Stimulated activated CD4-positive, alpha-beta T cell treated with anti-CD3 and anti-CD28 coated beads, Interleukin-2, amount 100 ng/mL, for 4 hours (primary cell): ENCODE measurements at regions not wholly inside any gene's neighbourhood (a gene's known extent, or its start where the extent isn't known, plus 50 kb on each side); places are given as distances from the start of the nearest gene placed in this dataset.
"Not testable (repeated sequence)": the region's sequence is repeated elsewhere in the genome, so short reads cannot be mapped to it uniquely, and the experiment has no call there.

Experiments
- DNase-seq: peaks from one replicate; pipeline ENCODE4 v3.0.0-alpha.2; 2020; ENCODE audit warnings: low read depth

GRCh38 chr1:31510853-31511789 lies 65.2 kb upstream of the TINAGL1 start:
- no peak for DNase-seq

- DNase-seq: no peak
Observed at GRCh38 chr1:31511848-31512615, 64.3 kb upstream of the TINAGL1 start.

- DNase-seq: no peak
Observed at GRCh38 chr1:31514117-31514516, 62.2 kb upstream of the TINAGL1 start.

GRCh38 chr1:31515056-31515775 lies 61.1 kb upstream of the TINAGL1 start:
- no peak for DNase-seq

GRCh38 chr1:31515936-31516335 lies 60.4 kb upstream of the TINAGL1 start:
- DNase-seq: no peak

- no peak for DNase-seq
Observed at GRCh38 chr1:31517301-31517700, 59.0 kb upstream of the TINAGL1 start.

GRCh38 chr1:31517986-31518385 lies 58.3 kb upstream of the TINAGL1 start:
- not testable (repeated sequence) for DNase-seq

- DNase-seq: no peak
Observed at GRCh38 chr1:31521761-31522555, 54.4 kb upstream of the TINAGL1 start.

- DNase-seq: no peak
Observed at GRCh38 chr1:31522556-31522845, 53.8 kb upstream of the TINAGL1 start.

GRCh38 chr1:31523012-31523411 lies 53.3 kb upstream of the TINAGL1 start:
- DNase-seq: no peak

- DNase-seq: no peak
Observed at GRCh38 chr1:31523769-31524168, 52.5 kb upstream of the TINAGL1 start.

GRCh38 chr1:31524186-31524901 lies 52.0 kb upstream of the TINAGL1 start:
- DNase-seq: no peak
